Loucy (cell line): ENCODE measurements at regions not wholly inside any gene's neighbourhood (a gene's known extent, or its start where the extent isn't known, plus 50 kb on each side); places are given as distances from the start of the nearest gene placed in this dataset.

Source experiments
- H2AFZ ChIP-seq: fragments of 200-600 bp; sonication (generic); 2 replicates; pipeline ENCODE4 v1.6.0; 2016; ENCODE audit warnings: antibody characterized with exemption, mild to moderate bottlenecking, low read length, moderate library complexity
- H3F3A ChIP-seq: fragments of 200-600 bp; 2 replicates; pipeline ENCODE4 v1.6.0; 2016; ENCODE audit warnings: antibody characterized with exemption, low read depth, mild to moderate bottlenecking
- H3K27me3 ChIP-seq: fragments of 200-600 bp; sonication (generic); 2 replicates; pipeline ENCODE4 v1.6.1; 2014; ENCODE audit warnings: low read length, mild to moderate bottlenecking; ENCODE audit not compliant: insufficient read depth, poor library complexity, severe bottlenecking
- H3K36me3 ChIP-seq: fragments of 200-600 bp; sonication (generic); 2 replicates; pipeline ENCODE4 v1.6.1; 2016; ENCODE audit warnings: low read length; ENCODE audit not compliant: insufficient read depth
- H3K4me1 ChIP-seq: fragments of 200-600 bp; sonication (generic); 2 replicates; pipeline ENCODE4 v1.5.1; 2014; ENCODE audit warnings: low read length, mild to moderate bottlenecking; ENCODE audit not compliant: insufficient read depth, poor library complexity, severe bottlenecking
- H3K4me2 ChIP-seq: fragments of 200-600 bp; sonication (generic); 2 replicates; pipeline ENCODE4 v1.6.0; 2014; ENCODE audit warnings: antibody characterized with exemption, low read length, low read depth, mild to moderate bottlenecking; ENCODE audit not compliant: poor library complexity, severe bottlenecking
- H3K4me3 ChIP-seq: fragments of 200-600 bp; sonication (generic); 2 replicates; pipeline ENCODE4 v1.5.1; 2014; ENCODE audit warnings: low read length, mild to moderate bottlenecking, mixed read lengths; ENCODE audit not compliant: poor library complexity, severe bottlenecking
- H3K79me2 ChIP-seq: fragments of 200-600 bp; sonication (generic); 2 replicates; pipeline ENCODE4 v1.6.1; 2014; ENCODE audit warnings: low read length; ENCODE audit not compliant: insufficient read depth
- H3K9ac ChIP-seq: fragments of 200-600 bp; sonication (generic); 2 replicates; pipeline ENCODE4 v1.6.0; 2014; ENCODE audit warnings: mild to moderate bottlenecking, low read depth, low read length, moderate library complexity; ENCODE audit not compliant: poor library complexity, severe bottlenecking
- H3K9me2 ChIP-seq: fragments of 200-600 bp; sonication (generic); replicated peaks from 2 replicates; pipeline ENCODE4 v1.6.1; 2016; ENCODE audit warnings: low read depth, low read length, mixed read lengths
- H3K9me3 ChIP-seq: fragments of 200-600 bp; sonication (generic); 2 replicates; pipeline ENCODE4 v1.6.1; 2014; ENCODE audit warnings: mild to moderate bottlenecking, antibody characterized with exemption, low read length, low read depth; ENCODE audit not compliant: insufficient read depth
- H4K20me1 ChIP-seq: fragments of 200-600 bp; sonication (generic); 2 replicates; pipeline ENCODE4 v1.6.0; 2014; ENCODE audit warnings: antibody characterized with exemption, low read length, mild to moderate bottlenecking; ENCODE audit not compliant: insufficient read depth, poor library complexity, severe bottlenecking
- CTCF ChIP-seq: fragments of 200-600 bp; sonication (generic); conservative IDR thresholded peaks from 2 replicates; pipeline ENCODE4 v1.5.1; 2014; ENCODE audit warnings: mild to moderate bottlenecking, antibody characterized with exemption, low read length
- EZH2phosphoT487 ChIP-seq: fragments of 200-600 bp; IDR thresholded peaks from 2 replicates; pipeline ENCODE4 v1.6.1; 2018; ENCODE audit warnings: antibody characterized with exemption, mild to moderate bottlenecking, moderate library complexity, borderline replicate concordance

GRCh38 chr4:181611033-181611711, 632.0 kb upstream of the TENM3 start:
- no peaks in the 10 kb centered on the region for H4K20me1 ChIP-seq
- TF ChIP-seq EZH2phosphoT487 (no peak), CTCF (no peak)
- H3K4me3 ChIP-seq = no peak overlapping the region
- H3F3A ChIP-seq = no peaks in the 10 kb centered on the region
- no peaks in the 10 kb centered on the region for H3K27me3 ChIP-seq
- H3K36me3 ChIP-seq = no peaks in the 10 kb centered on the region
- H3K9me2 ChIP-seq = no peaks in the 10 kb centered on the region; the same call in 1 of the 2 replicates
- H3K4me2 ChIP-seq = no peak overlapping the region
- no peak overlapping the region for H2AFZ ChIP-seq
- H3K9ac ChIP-seq = no peak overlapping the region
- H3K4me1 ChIP-seq = no peaks in the 10 kb centered on the region
- no peaks in the 10 kb centered on the region for H3K79me2 ChIP-seq
- no peaks in the 10 kb centered on the region for H3K9me3 ChIP-seq

- Histone ChIP-seq H4K20me1 (no peaks in the 10 kb centered on the region), H3K4me3 (no peak overlapping the region), H3K36me3 (no peaks in the 10 kb centered on the region), H3K4me1 (no peaks in the 10 kb centered on the region), H3K9me3 (no peaks in the 10 kb centered on the region), H2AFZ (no peak overlapping the region), H3K4me2 (no peak overlapping the region), H3K9ac (no peak overlapping the region), H3K79me2 (no peaks in the 10 kb centered on the region), H3F3A (no peaks in the 10 kb centered on the region), H3K27me3 (no peaks in the 10 kb centered on the region), H3K9me2 (no peaks in the 10 kb centered on the region; the same call in 1 of the 2 replicates)
- TF ChIP-seq CTCF = no peak
- no peak for TF ChIP-seq EZH2phosphoT487
These were observed 631.1 kb upstream of the TENM3 start for GRCh38 chr4:181611946-181612600.

- Histone ChIP-seq H3K79me2 (no peaks in the 10 kb centered on the region), H3K9me3 (no peaks in the 10 kb centered on the region; the same call in 1 of the 2 replicates), H4K20me1 (no peaks in the 10 kb centered on the region), H3K4me2 (no peak overlapping the region), H3K9me2 (no peaks in the 10 kb centered on the region; the same call in 1 of the 2 replicates), H3K27me3 (no peaks in the 10 kb centered on the region), H2AFZ (no peak overlapping the region), H3F3A (no peaks in the 10 kb centered on the region), H3K4me1 (no peaks in the 10 kb centered on the region), H3K9ac (no peak overlapping the region), H3K36me3 (no peaks in the 10 kb centered on the region), H3K4me3 (no peak overlapping the region)
- TF ChIP-seq CTCF (no peak), EZH2phosphoT487 (no peak)
These were observed 630.0 kb upstream of the TENM3 start for GRCh38 chr4:181613200-181613599.
